ENCODE measurements at regions not wholly inside any gene's neighbourhood (a gene's known extent, or its start where the extent isn't known, plus 50 kb on each side); places are given as distances from the start of the nearest gene placed in this dataset.

- no peak for TF ChIP-seq CTCF (IDR thresholded peaks at IDR 0.05)
- TF ChIP-seq POLR2A (IDR thresholded peaks at IDR 0.05) = no peak
These were observed 276.4 kb downstream of the TMX3 start for GRCh38 chr18:68438536-68438935.
